ENCODE measurements at regions not wholly inside any gene's neighbourhood (a gene's known extent, or its start where the extent isn't known, plus 50 kb on each side); places are given as distances from the start of the nearest gene placed in this dataset.

- TF ChIP-seq YY1 (IDR thresholded peaks at IDR 0.05; ENCODE audit: insufficient read depth, insufficient read length) (no peak), ZNF274 (IDR thresholded peaks at IDR 0.05; ENCODE audit: low read depth, low read length) (no peak)
Measured at GRCh38 chr6:139823808-139824126, 449.3 kb upstream of the CITED2 start.
